Ishikawa (cell line): ENCODE measurements at regions not wholly inside any gene's neighbourhood (a gene's known extent, or its start where the extent isn't known, plus 50 kb on each side); places are given as distances from the start of the nearest gene placed in this dataset.

Source experiments
- CEBPB ChIP-seq: IDR thresholded peaks from 2 replicates; pipeline ENCODE4 v1.6.1; 2012
- CREB1 ChIP-seq: IDR thresholded peaks from 2 replicates; pipeline ENCODE4 v1.6.1; 2012; ENCODE audit warnings: low read depth
- EGR1 ChIP-seq: IDR thresholded peaks from 2 replicates; pipeline ENCODE4 v1.6.1; 2012
- EP300 ChIP-seq: IDR thresholded peaks from 2 replicates; pipeline ENCODE4 v1.6.1; 2012; ENCODE audit warnings: borderline replicate concordance
- FOXM1 ChIP-seq: IDR thresholded peaks from 2 replicates; pipeline ENCODE4 v1.6.1; 2012; ENCODE audit warnings: low read depth, borderline replicate concordance
- MAX ChIP-seq: IDR thresholded peaks from 2 replicates; pipeline ENCODE4 v1.6.1; 2012
- NFIC ChIP-seq: IDR thresholded peaks from 2 replicates; pipeline ENCODE4 v1.6.1; 2012
- RAD21 ChIP-seq: IDR thresholded peaks from 2 replicates; pipeline ENCODE4 v1.6.1; 2012; ENCODE audit warnings: low read depth
- REST ChIP-seq: IDR thresholded peaks from 2 replicates; pipeline ENCODE4 v1.6.1; 2012; ENCODE audit warnings: low read depth, mild to moderate bottlenecking
- TAF1 ChIP-seq: IDR thresholded peaks from 2 replicates; pipeline ENCODE4 v1.6.1; 2012; ENCODE audit warnings: low read depth, mild to moderate bottlenecking
- TCF12 ChIP-seq: IDR thresholded peaks from 2 replicates; pipeline ENCODE4 v1.6.1; 2012; ENCODE audit warnings: low read depth
- TEAD4 ChIP-seq: IDR thresholded peaks from 2 replicates; pipeline ENCODE4 v1.6.1; 2012
- USF1 ChIP-seq: IDR thresholded peaks from 2 replicates; pipeline ENCODE4 v1.6.1; 2012
- ZBTB7A ChIP-seq: IDR thresholded peaks from 2 replicates; pipeline ENCODE4 v1.6.1; 2012; ENCODE audit warnings: low read depth

GRCh38 chr2:40803900-40804299, 352.0 kb upstream of the SLC8A1 start:
- TF ChIP-seq EP300 (no peak), TEAD4 (0 out of 2 replicates have a peak, but pooled peaks have one; percentile 17), MAX (no peak), REST (no peak), CREB1 (no peak), USF1 (no peak), RAD21 (no peak), ZBTB7A (no peak), TCF12 (no peak), EGR1 (no peak), NFIC (no peak), TAF1 (no peak), CEBPB (no peak), FOXM1 (no peak)
